GM23338 (cell line): ENCODE measurements at regions not wholly inside any gene's neighbourhood (a gene's known extent, or its start where the extent isn't known, plus 50 kb on each side); places are given as distances from the start of the nearest gene placed in this dataset.

Source experiments
- ATAC-seq: fragments of 200-7000 bp; cut with Tn5 transposase; 3 replicates; pipeline ENCODE4 v1.9.1; 2020
- DNase-seq: peaks from one replicate; pipeline ENCODE4 v3.0.0-alpha.2; 2015; ENCODE audit warnings: low spot score
- H2AFZ ChIP-seq: fragments of 200-600 bp; sonication (generic); 2 replicates; pipeline ENCODE4 v1.8.0; 2016; ENCODE audit warnings: antibody characterized with exemption, mild to moderate bottlenecking, moderate library complexity
- H3F3A ChIP-seq: fragments of 200-600 bp; sonication (generic); replicated peaks from 2 replicates; pipeline ENCODE4 v1.8.0; 2017; ENCODE audit warnings: antibody characterized with exemption, mixed run types, low read depth
- H3K27ac ChIP-seq: fragments of 200-600 bp; sonication (generic); 2 replicates; pipeline ENCODE4 v1.6.1; 2016; ENCODE audit warnings: low read depth
- H3K27me3 ChIP-seq: fragments of 200-600 bp; sonication (generic); 2 replicates; pipeline ENCODE4 v1.8.0; 2016; ENCODE audit warnings: mild to moderate bottlenecking, mixed run types, moderate library complexity; ENCODE audit not compliant: insufficient read depth
- H3K36me3 ChIP-seq: fragments of 200-600 bp; sonication (generic); 2 replicates; pipeline ENCODE4 v1.8.0; 2016; ENCODE audit warnings: mild to moderate bottlenecking; ENCODE audit not compliant: insufficient read depth
- H3K4me1 ChIP-seq: fragments of 200-600 bp; sonication (generic); 2 replicates; pipeline ENCODE4 v1.8.0; 2016; ENCODE audit warnings: mild to moderate bottlenecking, moderate library complexity; ENCODE audit not compliant: insufficient read depth
- H3K4me2 ChIP-seq: fragments of 200-600 bp; sonication (generic); 2 replicates; pipeline ENCODE4 v1.7.1; 2017; ENCODE audit warnings: mixed run types
- H3K4me3 ChIP-seq: fragments of 200-600 bp; sonication (generic); 2 replicates; pipeline ENCODE4 v1.6.1; 2016; ENCODE audit warnings: mixed run types
- H3K79me2 ChIP-seq: fragments of 200-600 bp; sonication (generic); replicated peaks from 2 replicates; pipeline ENCODE4 v1.8.0; 2017; ENCODE audit warnings: mild to moderate bottlenecking; ENCODE audit not compliant: insufficient read depth
- H3K9me2 ChIP-seq: fragments of 200-600 bp; sonication (generic); 2 replicates; pipeline ENCODE4 v1.8.0; 2017; ENCODE audit not compliant: insufficient read depth
- H4K20me1 ChIP-seq: fragments of 200-600 bp; sonication (generic); replicated peaks from 2 replicates; pipeline ENCODE4 v1.8.0; 2017; ENCODE audit warnings: mild to moderate bottlenecking; ENCODE audit not compliant: insufficient read depth
- H3K27ac Mint-ChIP-seq: 2 replicates; pipeline ENCODE4 v1.8.0; 2020; ENCODE audit warnings: inconsistent platforms, mild to moderate bottlenecking, moderate library complexity, mixed read lengths
- H3K27me3 Mint-ChIP-seq: 3 replicates; pipeline ENCODE4 v1.8.0; 2022; ENCODE audit warnings: low read depth, mild to moderate bottlenecking, moderate library complexity, mixed read lengths, inconsistent platforms; ENCODE audit not compliant: insufficient read depth, poor library complexity
- H3K36me3 Mint-ChIP-seq: 3 replicates; pipeline ENCODE4 v1.8.0; 2021; ENCODE audit warnings: low read depth, mild to moderate bottlenecking, inconsistent platforms, moderate library complexity, mixed read lengths
- H3K4me1 Mint-ChIP-seq: 3 replicates; pipeline ENCODE4 v1.8.0; 2020; ENCODE audit warnings: mild to moderate bottlenecking, inconsistent platforms, mixed read lengths
- H3K4me3 Mint-ChIP-seq: 3 replicates; pipeline ENCODE4 v1.8.0; 2021; ENCODE audit warnings: moderate library complexity, mild to moderate bottlenecking, inconsistent platforms, mixed read lengths
- H3K9me3 Mint-ChIP-seq: 3 replicates; pipeline ENCODE4 v1.8.0; 2020; ENCODE audit warnings: moderate library complexity, mild to moderate bottlenecking, inconsistent platforms, mixed read lengths
- CREB1 ChIP-seq: fragments of 250-450 bp; sonication (Bioruptor Pico); IDR thresholded peaks from 2 replicates; pipeline ENCODE4 v1.5.0; 2020; ENCODE audit warnings: low read depth, mild to moderate bottlenecking, moderate library complexity
- ETS1 ChIP-seq: IDR thresholded peaks from 2 replicates; pipeline ENCODE4 v1.6.1; 2016; ENCODE audit warnings: antibody characterized with exemption
- ZNF331 ChIP-seq: fragments of 250-450 bp; sonication (Bioruptor Pico); IDR thresholded peaks from 2 replicates; pipeline ENCODE4 v1.5.0; 2020; ENCODE audit warnings: low read depth, mild to moderate bottlenecking, moderate library complexity
- ZNF462 ChIP-seq: fragments of 250-450 bp; sonication (Bioruptor Pico); IDR thresholded peaks from 2 replicates; pipeline ENCODE4 v1.5.0; 2020; ENCODE audit warnings: mild to moderate bottlenecking, moderate library complexity

- TF ChIP-seq ETS1, result no peak
- TF ChIP-seq ZNF331 (CRISPR knock-in tag), result no peak
- no peak for TF ChIP-seq ZNF462 (CRISPR knock-in tag)
Measured at GRCh38 chr5:60263346-60263745, 369.8 kb upstream of the PDE4D start (continued).

- peak; percentile 49 for ATAC-seq
- H3K4me3 Mint-ChIP-seq, result no peak overlapping the region
- no peaks in the 10 kb centered on the region for H3K9me2 ChIP-seq
Measured at GRCh38 chr5:60262576-60263295, 369.2 kb upstream of the PDE4D start.

More at GRCh38 chr5:60262576-60263295, 369.2 kb upstream of the PDE4D start:
- no peaks in the 10 kb centered on the region for H3K36me3 Mint-ChIP-seq
- no peaks in the 10 kb centered on the region for H3K79me2 ChIP-seq
- H3K4me3 ChIP-seq, result no peak overlapping the region
- no peaks in the 10 kb centered on the region for H3K27me3 ChIP-seq
- H4K20me1 ChIP-seq, result no peaks in the 10 kb centered on the region
- peak overlapping the region; percentile 26; the same call in 1 of the 2 replicates for H3K27ac Mint-ChIP-seq
- H3K4me1 Mint-ChIP-seq, result peaks cover 13% of the 10 kb centered on the region; the same call in 2 of the 3 replicates
- peaks cover 4% of the 10 kb centered on the region for H3K27me3 Mint-ChIP-seq
- DNase-seq, result no peak
- H3F3A ChIP-seq, result no peaks in the 10 kb centered on the region
- H3K36me3 ChIP-seq, result no peaks in the 10 kb centered on the region
- H2AFZ ChIP-seq, result peak overlapping the region; percentile 29; the same call in 1 of the 2 replicates
- H3K9me3 Mint-ChIP-seq, result no peaks in the 10 kb centered on the region
- no peak overlapping the region for H3K4me2 ChIP-seq
- H3K4me1 ChIP-seq, result no peaks in the 10 kb centered on the region
- no peak overlapping the region for H3K27ac ChIP-seq
- TF ChIP-seq ZNF331 (CRISPR knock-in tag) (no peak), CREB1 (no peak)
